ENCODE measurements at regions not wholly inside any gene's neighbourhood (a gene's known extent, or its start where the extent isn't known, plus 50 kb on each side); places are given as distances from the start of the nearest gene placed in this dataset.

- no peak for DNase-seq
- Mint-ChIP-seq H3K27ac (no peak overlapping the region), H3K4me1 (no peaks in the 10 kb centered on the region), H3K36me3 (no peaks in the 10 kb centered on the region), H3K27me3 (no peaks in the 10 kb centered on the region), H3K9me3 (ENCODE audit: low read depth) (no peaks in the 10 kb centered on the region), H3K4me3 (no peak overlapping the region)
- CTCF ChIA-PET, result no interaction called here
- no peak for ATAC-seq
These were observed 332.3 kb downstream of the PLK2 start for GRCh38 chr5:58127255-58128220.

DNA sequence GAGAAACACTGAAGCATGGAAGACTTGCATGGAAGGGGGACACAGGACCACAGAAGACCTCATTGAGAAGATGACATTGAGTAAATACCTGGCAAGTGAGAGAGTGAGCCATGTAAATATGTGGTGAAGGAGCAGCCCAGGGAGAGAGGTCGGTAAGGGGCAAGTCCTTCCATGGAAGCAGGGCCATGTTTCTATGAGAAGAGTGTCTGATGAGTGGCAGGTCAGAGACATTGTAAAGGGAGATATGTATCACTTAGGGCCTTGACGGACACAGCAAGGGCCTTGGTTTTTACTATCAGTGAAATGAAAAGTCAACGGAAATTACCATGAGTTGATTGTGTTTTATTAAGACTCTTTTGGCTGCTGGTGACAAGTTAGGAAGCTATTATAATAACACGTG lies 336.4 kb downstream of the PLK2 start:
- CTCF ChIA-PET, result no interaction called here
- Mint-ChIP-seq H3K27ac (no peak overlapping the region), H3K4me3 (no peak overlapping the region), H3K27me3 (no peaks in the 10 kb centered on the region), H3K4me1 (no peaks in the 10 kb centered on the region), H3K36me3 (no peaks in the 10 kb centered on the region), H3K9me3 (ENCODE audit: low read depth) (no peaks in the 10 kb centered on the region)
- DNase-seq, result no peak
- no peak for ATAC-seq

DNA sequence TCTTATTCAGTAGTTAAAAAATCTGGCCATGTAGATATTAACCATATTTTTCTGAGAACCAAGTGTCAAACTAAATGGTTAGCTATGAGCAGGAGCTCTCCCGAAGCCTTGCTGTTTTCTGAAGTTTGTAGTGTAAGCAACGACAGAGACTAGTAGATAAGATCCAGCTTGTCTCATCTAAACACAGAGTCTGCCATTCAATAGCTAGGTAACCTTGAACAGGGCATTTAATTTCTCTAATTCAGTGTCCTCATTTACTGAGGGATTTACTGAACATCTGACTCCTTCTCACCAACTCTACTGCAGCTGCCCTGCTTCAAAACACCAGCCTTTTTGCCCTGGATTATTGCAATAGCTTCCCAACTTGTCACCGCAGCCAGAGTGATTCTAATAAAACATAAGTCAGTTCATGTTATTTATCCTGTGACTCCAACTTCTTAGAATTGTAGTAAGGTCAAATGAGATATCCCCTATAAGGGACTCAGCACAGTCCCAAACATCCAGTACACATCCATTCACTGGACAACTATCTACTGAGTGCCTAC lies 337.0 kb downstream of the PLK2 start:
- ATAC-seq (no peak), DNase-seq (no peak)
- Mint-ChIP-seq H3K27me3 (no peaks in the 10 kb centered on the region), H3K9me3 (ENCODE audit: low read depth) (no peaks in the 10 kb centered on the region), H3K36me3 (no peaks in the 10 kb centered on the region), H3K4me1 (no peaks in the 10 kb centered on the region), H3K4me3 (no peak overlapping the region), H3K27ac (no peak overlapping the region)
- CTCF ChIA-PET, result no interaction called here

DNA sequence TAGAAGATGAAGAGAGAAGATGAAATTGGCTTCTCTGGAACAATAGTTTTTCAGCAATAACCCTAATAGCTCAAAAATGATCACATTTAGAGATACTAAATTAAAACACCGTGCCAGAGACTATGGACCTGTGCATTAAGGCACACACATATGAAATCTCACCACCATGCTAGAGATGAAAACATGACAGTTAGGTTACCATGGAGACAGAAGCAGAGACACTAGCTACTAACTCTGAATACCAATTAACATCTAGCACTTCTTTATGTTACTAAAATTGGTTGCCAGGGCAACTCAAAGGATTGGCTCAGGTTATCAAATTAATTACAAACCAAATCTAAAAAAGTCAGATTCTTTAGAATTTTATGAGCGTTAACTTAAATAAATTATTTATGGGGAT lies 337.7 kb downstream of the PLK2 start:
- Mint-ChIP-seq H3K27me3 (no peaks in the 10 kb centered on the region), H3K27ac (no peak overlapping the region), H3K4me3 (no peak overlapping the region), H3K4me1 (no peaks in the 10 kb centered on the region), H3K9me3 (ENCODE audit: low read depth) (no peaks in the 10 kb centered on the region), H3K36me3 (no peaks in the 10 kb centered on the region)
- CTCF ChIA-PET, result no interaction called here
- DNase-seq, result no peak
- no peak for ATAC-seq

- H3K4me3 Mint-ChIP-seq, result no peak overlapping the region
- no peaks in the 10 kb centered on the region for H3K9me3 Mint-ChIP-seq (ENCODE audit: low read depth)
- no peaks in the 10 kb centered on the region for H3K36me3 Mint-ChIP-seq
- no peak for ATAC-seq
- DNase-seq, result no peak
- no peaks in the 10 kb centered on the region for H3K4me1 Mint-ChIP-seq
- no peak overlapping the region for H3K27ac Mint-ChIP-seq
- CTCF ChIA-PET, result no interaction called here
- H3K27me3 Mint-ChIP-seq, result no peaks in the 10 kb centered on the region
These were observed 338.5 kb downstream of the PLK2 start for GRCh38 chr5:58121391-58121790.

DNA sequence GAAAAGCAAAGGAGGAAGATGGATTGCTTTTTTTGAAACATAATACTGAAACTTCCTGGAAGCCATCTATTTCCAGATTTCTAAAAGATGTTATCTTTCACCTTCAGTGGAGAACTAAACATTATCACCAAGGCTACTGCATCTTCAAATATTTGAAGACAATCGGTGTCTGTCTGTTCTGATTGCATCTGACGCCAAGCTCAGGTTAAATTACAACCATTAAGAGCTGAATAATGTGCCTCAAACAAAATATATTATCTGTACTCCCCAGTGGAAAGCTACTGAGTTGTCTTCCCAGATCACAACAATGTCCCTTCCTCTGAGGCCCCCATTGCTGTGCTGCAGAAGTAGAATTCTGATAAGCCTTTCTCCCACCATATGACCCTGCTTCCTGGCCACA lies 342.3 kb downstream of the PLK2 start:
- H3K27ac Mint-ChIP-seq, result no peak overlapping the region
- H3K9me3 Mint-ChIP-seq (ENCODE audit: low read depth), result no peaks in the 10 kb centered on the region
- no peaks in the 10 kb centered on the region for H3K27me3 Mint-ChIP-seq
- H3K36me3 Mint-ChIP-seq, result no peaks in the 10 kb centered on the region
- H3K4me3 Mint-ChIP-seq, result no peak overlapping the region
- no peak for DNase-seq
- ATAC-seq, result no peak
- no peaks in the 10 kb centered on the region for H3K4me1 Mint-ChIP-seq
- CTCF ChIA-PET, result no interaction called here

GRCh38 chr5:58116346-58116745 lies 343.5 kb downstream of the PLK2 start:
- Mint-ChIP-seq H3K9me3 (ENCODE audit: low read depth) (no peaks in the 10 kb centered on the region), H3K4me1 (no peaks in the 10 kb centered on the region), H3K36me3 (no peaks in the 10 kb centered on the region), H3K4me3 (no peak overlapping the region), H3K27me3 (no peaks in the 10 kb centered on the region), H3K27ac (no peak overlapping the region)
- CTCF ChIA-PET, result no interaction called here
- DNase-seq (no peak), ATAC-seq (no peak)

GRCh38 chr5:58115811-58116210 lies 344.1 kb downstream of the PLK2 start:
- no peaks in the 10 kb centered on the region for H3K36me3 Mint-ChIP-seq
- H3K4me1 Mint-ChIP-seq, result no peaks in the 10 kb centered on the region
- H3K4me3 Mint-ChIP-seq, result no peak overlapping the region
- no peak overlapping the region for H3K27ac Mint-ChIP-seq
- H3K9me3 Mint-ChIP-seq (ENCODE audit: low read depth), result no peaks in the 10 kb centered on the region
- CTCF ChIA-PET, result no interaction called here
- ATAC-seq (no peak), DNase-seq (no peak)
- no peaks in the 10 kb centered on the region for H3K27me3 Mint-ChIP-seq

GRCh38 chr5:58114324-58114723 lies 345.6 kb downstream of the PLK2 start:
- Mint-ChIP-seq H3K27me3 (no peaks in the 10 kb centered on the region), H3K36me3 (no peaks in the 10 kb centered on the region), H3K4me3 (no peak overlapping the region), H3K27ac (no peak overlapping the region), H3K9me3 (ENCODE audit: low read depth) (no peaks in the 10 kb centered on the region), H3K4me1 (no peaks in the 10 kb centered on the region)
- ATAC-seq (no peak), DNase-seq (no peak)
- CTCF ChIA-PET, result no interaction called here

DNA sequence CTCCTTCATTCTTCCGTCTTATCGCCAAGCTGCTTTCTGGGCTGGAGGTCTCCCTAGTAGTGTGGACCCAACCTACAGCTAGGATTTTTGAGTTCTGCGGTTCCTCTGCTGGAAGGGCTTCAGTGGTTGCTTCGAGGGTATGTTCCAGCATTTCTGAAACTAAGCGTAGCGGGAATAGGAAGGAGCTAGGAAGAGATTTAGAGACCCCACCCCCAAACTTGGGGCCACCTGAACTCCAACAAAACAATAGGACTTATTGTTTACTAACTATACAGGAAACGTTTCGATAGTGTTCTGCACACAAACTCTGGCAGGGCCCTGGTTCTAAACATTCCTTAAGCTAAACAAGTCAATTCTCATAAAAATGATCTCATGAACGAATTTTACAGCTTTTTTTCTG lies 346.7 kb downstream of the PLK2 start:
- Mint-ChIP-seq H3K27me3 (no peaks in the 10 kb centered on the region), H3K4me3 (no peak overlapping the region)
- no peak for DNase-seq

GRCh38 chr5:58108511-58108910 lies 351.4 kb downstream of the PLK2 start:
- no peak for DNase-seq
- no peak overlapping the region for H3K27ac Mint-ChIP-seq
- H3K4me3 Mint-ChIP-seq, result no peak overlapping the region
- no peaks in the 10 kb centered on the region for H3K9me3 Mint-ChIP-seq (ENCODE audit: low read depth)
- no peaks in the 10 kb centered on the region for H3K4me1 Mint-ChIP-seq
- H3K36me3 Mint-ChIP-seq, result no peaks in the 10 kb centered on the region
- CTCF ChIA-PET, result no interaction called here
- no peaks in the 10 kb centered on the region for H3K27me3 Mint-ChIP-seq
- ATAC-seq, result no peak

More for the DNA sequence above, 346.7 kb downstream of the PLK2 start:
- CTCF ChIA-PET, result no interaction called here
- Mint-ChIP-seq H3K36me3 (no peaks in the 10 kb centered on the region), H3K4me1 (no peaks in the 10 kb centered on the region), H3K9me3 (ENCODE audit: low read depth) (no peaks in the 10 kb centered on the region), H3K27ac (no peak overlapping the region)
- no peak for ATAC-seq

- H3K36me3 Mint-ChIP-seq, result no peaks in the 10 kb centered on the region
- ATAC-seq (no peak), DNase-seq (no peak)
- H3K4me3 Mint-ChIP-seq, result no peak overlapping the region
- no peaks in the 10 kb centered on the region for H3K27me3 Mint-ChIP-seq
- no peak overlapping the region for H3K27ac Mint-ChIP-seq
- no peaks in the 10 kb centered on the region for H3K4me1 Mint-ChIP-seq
- no peaks in the 10 kb centered on the region for H3K9me3 Mint-ChIP-seq (ENCODE audit: low read depth)
- CTCF ChIA-PET, result no interaction called here
These were observed 352.2 kb downstream of the PLK2 start for GRCh38 chr5:58107704-58108103.

DNA sequence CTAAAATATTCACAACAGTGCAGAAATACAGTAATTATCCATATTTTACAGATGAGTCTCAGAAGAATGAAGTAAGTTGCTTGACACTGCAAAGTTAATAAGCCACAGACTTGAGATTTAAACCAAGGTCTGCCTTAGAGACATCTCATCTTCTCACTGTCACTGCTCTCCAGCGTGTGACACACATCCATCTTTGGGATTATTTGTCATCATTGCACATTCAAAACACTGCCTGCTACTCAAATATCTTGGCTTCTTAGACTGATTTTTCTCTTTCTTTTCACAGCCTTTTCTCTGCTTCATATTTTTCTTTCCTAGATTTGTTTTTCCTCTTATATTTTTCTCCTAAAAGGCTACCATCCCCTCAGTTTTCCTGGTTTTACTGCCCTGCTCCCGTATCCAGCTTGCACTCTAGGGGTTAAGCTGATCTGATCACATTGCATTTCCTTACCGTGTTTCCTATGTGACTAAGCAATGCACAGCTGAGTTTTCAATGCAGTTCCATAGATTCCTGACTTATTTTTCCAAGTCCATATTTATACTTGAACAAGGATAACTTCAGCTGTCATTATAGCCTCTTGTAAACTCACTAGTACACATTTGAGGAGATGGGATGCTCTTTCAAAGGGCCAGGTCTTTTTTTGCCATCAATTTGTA lies 353.0 kb downstream of the PLK2 start:
- Mint-ChIP-seq H3K27ac (no peak overlapping the region), H3K9me3 (ENCODE audit: low read depth) (no peaks in the 10 kb centered on the region), H3K4me3 (no peak overlapping the region), H3K27me3 (no peaks in the 10 kb centered on the region), H3K36me3 (no peaks in the 10 kb centered on the region), H3K4me1 (no peaks in the 10 kb centered on the region)
- ATAC-seq, result no peak
- CTCF ChIA-PET, result no interaction called here
- DNase-seq, result no peak

DNA sequence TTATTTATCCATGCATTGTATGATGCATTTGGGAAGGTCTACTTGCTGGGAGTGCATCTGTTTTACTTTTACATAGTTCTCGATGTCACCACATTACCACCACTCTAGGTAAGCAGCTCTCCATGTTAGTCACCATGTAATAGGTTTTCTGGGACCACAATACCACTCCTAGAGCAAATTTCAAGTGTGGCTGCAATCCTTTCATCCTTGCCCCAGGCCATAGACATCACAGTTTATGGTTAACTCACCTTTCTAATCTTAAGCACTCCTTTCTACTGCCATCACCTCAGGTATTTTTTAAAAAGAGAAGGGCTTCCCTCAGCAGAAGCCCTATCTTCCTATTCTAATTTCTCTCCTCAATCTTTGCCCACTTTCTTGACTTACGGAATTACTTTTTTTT lies 354.1 kb downstream of the PLK2 start:
- Mint-ChIP-seq H3K27ac (no peak overlapping the region), H3K27me3 (no peaks in the 10 kb centered on the region), H3K36me3 (no peaks in the 10 kb centered on the region), H3K9me3 (ENCODE audit: low read depth) (no peaks in the 10 kb centered on the region), H3K4me3 (no peak overlapping the region), H3K4me1 (no peaks in the 10 kb centered on the region)
- no peak for DNase-seq
- no peak for ATAC-seq
- CTCF ChIA-PET, result no interaction called here
